ENCODE measurements at regions not wholly inside any gene's neighbourhood (a gene's known extent, or its start where the extent isn't known, plus 50 kb on each side); places are given as distances from the start of the nearest gene placed in this dataset.

GRCh38 chr11:15815246-15816195, 540.8 kb downstream of the SOX6 start:
- DNase-seq = no peak
- Histone ChIP-seq H3K27ac (no peak overlapping the region), H3K36me3 (no peaks in the 10 kb centered on the region), H3K9me3 (no peaks in the 10 kb centered on the region), H3K27me3 (no peaks in the 10 kb centered on the region), H3K4me3 (no peak overlapping the region), H3K4me1 (no peaks in the 10 kb centered on the region)
- TF ChIP-seq, protein P1, sequence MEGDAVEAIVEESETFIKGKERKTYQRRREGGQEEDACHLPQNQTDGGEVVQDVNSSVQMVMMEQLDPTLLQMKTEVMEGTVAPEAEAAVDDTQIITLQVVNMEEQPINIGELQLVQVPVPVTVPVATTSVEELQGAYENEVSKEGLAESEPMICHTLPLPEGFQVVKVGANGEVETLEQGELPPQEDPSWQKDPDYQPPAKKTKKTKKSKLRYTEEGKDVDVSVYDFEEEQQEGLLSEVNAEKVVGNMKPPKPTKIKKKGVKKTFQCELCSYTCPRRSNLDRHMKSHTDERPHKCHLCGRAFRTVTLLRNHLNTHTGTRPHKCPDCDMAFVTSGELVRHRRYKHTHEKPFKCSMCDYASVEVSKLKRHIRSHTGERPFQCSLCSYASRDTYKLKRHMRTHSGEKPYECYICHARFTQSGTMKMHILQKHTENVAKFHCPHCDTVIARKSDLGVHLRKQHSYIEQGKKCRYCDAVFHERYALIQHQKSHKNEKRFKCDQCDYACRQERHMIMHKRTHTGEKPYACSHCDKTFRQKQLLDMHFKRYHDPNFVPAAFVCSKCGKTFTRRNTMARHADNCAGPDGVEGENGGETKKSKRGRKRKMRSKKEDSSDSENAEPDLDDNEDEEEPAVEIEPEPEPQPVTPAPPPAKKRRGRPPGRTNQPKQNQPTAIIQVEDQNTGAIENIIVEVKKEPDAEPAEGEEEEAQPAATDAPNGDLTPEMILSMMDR (IDR thresholded peaks at IDR 0.05) = no peak
- no peak for TF ChIP-seq POLR2A (IDR thresholded peaks at IDR 0.05)
- intact Hi-C loops (cut with DNase I; ENCODE audit: low total_unique reads) = no loop called here

- Histone ChIP-seq H3K4me1 (no peaks in the 10 kb centered on the region), H3K27me3 (no peaks in the 10 kb centered on the region), H3K9me3 (no peaks in the 10 kb centered on the region), H3K36me3 (no peaks in the 10 kb centered on the region), H3K27ac (no peak overlapping the region), H3K4me3 (no peak overlapping the region)
- no peak for DNase-seq
- intact Hi-C loops (cut with DNase I; ENCODE audit: low total_unique reads) = no loop called here
- TF ChIP-seq, protein P1 (IDR thresholded peaks at IDR 0.05) = no peak
- TF ChIP-seq POLR2A (IDR thresholded peaks at IDR 0.05) = no peak
Observed at GRCh38 chr11:15816260-15816871, 540.0 kb downstream of the SOX6 start.

GRCh38 chr11:15817001-15817400, 539.3 kb downstream of the SOX6 start:
- Histone ChIP-seq H3K4me1 (no peaks in the 10 kb centered on the region), H3K4me3 (no peak overlapping the region), H3K36me3 (no peaks in the 10 kb centered on the region), H3K27ac (no peak overlapping the region), H3K27me3 (no peaks in the 10 kb centered on the region), H3K9me3 (no peaks in the 10 kb centered on the region)
- no peak for DNase-seq
- intact Hi-C loops (cut with DNase I; ENCODE audit: low total_unique reads) = no loop called here
- TF ChIP-seq, protein P1 (IDR thresholded peaks at IDR 0.05) = no peak
- no peak for TF ChIP-seq POLR2A (IDR thresholded peaks at IDR 0.05)

DNA sequence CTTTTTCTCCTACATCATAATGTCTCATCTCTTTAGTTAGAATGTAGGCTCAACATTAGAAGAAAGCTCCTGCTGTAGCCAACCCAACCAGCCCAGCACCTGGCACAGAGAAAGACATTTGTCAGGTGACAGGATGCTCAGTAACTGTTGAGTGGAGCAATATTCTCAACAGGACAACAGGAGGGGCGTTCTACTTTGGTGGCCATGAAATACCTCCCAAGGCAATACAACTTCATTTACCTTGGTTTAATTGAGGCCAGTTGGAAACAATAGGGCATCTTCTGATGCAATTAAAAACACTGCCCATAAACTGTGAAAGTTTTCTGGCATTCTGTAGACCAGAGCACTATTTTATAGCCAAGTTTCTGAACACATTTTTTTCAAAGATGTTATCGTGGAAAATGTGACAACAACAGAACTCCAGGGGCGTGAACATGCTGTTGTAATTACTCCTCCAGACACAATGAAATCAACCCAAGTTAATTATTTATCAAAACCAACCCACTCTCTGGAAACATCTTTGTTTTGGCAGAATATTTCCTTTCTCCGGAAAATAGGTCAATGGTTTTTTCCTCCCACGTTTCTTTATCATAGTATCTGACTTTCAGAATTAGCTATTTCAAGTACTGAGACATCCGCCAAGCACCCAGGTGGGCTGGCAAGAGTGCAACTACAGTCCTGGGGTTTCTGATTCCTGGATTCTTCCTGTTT, 538.1 kb downstream of the SOX6 start:
- no peak overlapping the region for H3K4me3 ChIP-seq
- H3K36me3 ChIP-seq = no peaks in the 10 kb centered on the region
- DNase-seq = no peak
- H3K4me1 ChIP-seq = no peaks in the 10 kb centered on the region
- intact Hi-C loops (cut with DNase I; ENCODE audit: low total_unique reads) = no loop called here
- peak overlapping the region in 1 of 2 donors; percentile 10 for H3K27ac ChIP-seq
- no peaks in the 10 kb centered on the region for H3K27me3 ChIP-seq
- no peaks in the 10 kb centered on the region for H3K9me3 ChIP-seq
- TF ChIP-seq, protein P1 (IDR thresholded peaks at IDR 0.05) = no peak
- TF ChIP-seq POLR2A (IDR thresholded peaks at IDR 0.05) = no peak

All from uterus (tissue), 3 donors.